Natural killer cell treated with Interleukin-12 subunit alpha and Interleukin-12 subunit beta and Interleukin-15 and Interleukin-18, amount 100 ng/mL, for 72 hours (primary cell): ENCODE measurements at regions not wholly inside any gene's neighbourhood (a gene's known extent, or its start where the extent isn't known, plus 50 kb on each side); places are given as distances from the start of the nearest gene placed in this dataset.
A peak's percentile ranks its signal among the peaks of the same experiment; 100 is the strongest.

ENCODE experiments used
- ATAC-seq, 2 donors: fragments of 150-1000 bp; cut with Tn5 transposase in 1 of 2; sonication (Bioruptor Pico), chemical (Tn5 transposase) in 1 of 2; 2 replicates each; pipeline ENCODE4 v1.10.0; 2021
- DNase-seq: peaks from one replicate; pipeline ENCODE4 v3.0.0; 2022; ENCODE audit warnings: low spot score
- H3K27ac Mint-ChIP-seq, 2 donors: 1 replicate in 1 of 2; 2 replicates in 1 of 2; pipeline ENCODE4 v1.8.0; 2022; ENCODE audit warnings: mixed read lengths in 2 of 2, mild to moderate bottlenecking in 1 of 2, moderate library complexity in 1 of 2
- H3K27me3 Mint-ChIP-seq, 2 donors: 1 replicate in 1 of 2; 2 replicates in 1 of 2; pipeline ENCODE4 v1.8.0; 2022; ENCODE audit warnings: mixed read lengths in 2 of 2
- H3K36me3 Mint-ChIP-seq: one replicate; pipeline ENCODE4 v1.8.0; 2022; ENCODE audit warnings: mixed read lengths
- H3K4me1 Mint-ChIP-seq, 2 donors: 1 replicate in 1 of 2; 2 replicates in 1 of 2; pipeline ENCODE4 v1.8.0; 2022; ENCODE audit warnings: low read depth in 2 of 2, mixed read lengths in 2 of 2, mild to moderate bottlenecking in 1 of 2
- H3K4me3 Mint-ChIP-seq: one replicate; pipeline ENCODE4 v1.8.0; 2022; ENCODE audit warnings: mixed read lengths
- H3K9me3 Mint-ChIP-seq: 2 replicates; pipeline ENCODE4 v1.8.0; 2022; ENCODE audit warnings: mixed read lengths

- no peaks in the 10 kb centered on the region for H3K27me3 Mint-ChIP-seq
- peaks cover 8 to 9% of the 10 kb centered on the region in 2 donors for H3K4me1 Mint-ChIP-seq
- no peak for DNase-seq
- H3K36me3 Mint-ChIP-seq = no peaks in the 10 kb centered on the region
- no peak overlapping the region for H3K27ac Mint-ChIP-seq
- no peaks in the 10 kb centered on the region for H3K9me3 Mint-ChIP-seq
- H3K4me3 Mint-ChIP-seq = no peak overlapping the region
- no peak for ATAC-seq
Observed at GRCh38 chr2:12990523-12990922, 273.8 kb downstream of the TRIB2 start.

GRCh38 chr2:12998685-12999084, 281.9 kb downstream of the TRIB2 start:
- H3K27ac Mint-ChIP-seq = no peak overlapping the region
- H3K4me1 Mint-ChIP-seq = peaks cover 0 to 7% of the 10 kb centered on the region in 2 donors
- H3K9me3 Mint-ChIP-seq = no peaks in the 10 kb centered on the region
- H3K27me3 Mint-ChIP-seq = no peaks in the 10 kb centered on the region
- no peaks in the 10 kb centered on the region for H3K36me3 Mint-ChIP-seq
- ATAC-seq (no peak), DNase-seq (no peak)
- H3K4me3 Mint-ChIP-seq = no peak overlapping the region

GRCh38 chr2:13000664-13001363, 284.1 kb downstream of the TRIB2 start:
- Mint-ChIP-seq H3K4me3 (no peak overlapping the region), H3K27me3 (no peaks in the 10 kb centered on the region), H3K27ac (peak overlapping the region in 1 of 2 donors; percentile 28), H3K4me1 (peaks cover 0 to 7% of the 10 kb centered on the region in 2 donors), H3K36me3 (no peaks in the 10 kb centered on the region), H3K9me3 (no peaks in the 10 kb centered on the region)
- ATAC-seq (no peak), DNase-seq (no peak)

- peaks cover 0 to 7% of the 10 kb centered on the region in 2 donors for H3K4me1 Mint-ChIP-seq
- no peaks in the 10 kb centered on the region for H3K9me3 Mint-ChIP-seq
- DNase-seq = no peak
- no peak for ATAC-seq
- H3K27me3 Mint-ChIP-seq = no peaks in the 10 kb centered on the region
- H3K36me3 Mint-ChIP-seq = no peaks in the 10 kb centered on the region
- H3K27ac Mint-ChIP-seq = no peak overlapping the region
- no peak overlapping the region for H3K4me3 Mint-ChIP-seq
Observed at GRCh38 chr2:13001408-13001807, 284.7 kb downstream of the TRIB2 start.

GRCh38 chr2:13002536-13003331, 286.0 kb downstream of the TRIB2 start:
- H3K9me3 Mint-ChIP-seq = no peaks in the 10 kb centered on the region
- H3K27ac Mint-ChIP-seq = no peak overlapping the region
- no peak for DNase-seq
- no peak for ATAC-seq
- H3K27me3 Mint-ChIP-seq = peaks cover 0 to 5% of the 10 kb centered on the region in 2 donors
- peaks cover 2 to 13% of the 10 kb centered on the region in 2 donors for H3K4me1 Mint-ChIP-seq
- no peaks in the 10 kb centered on the region for H3K36me3 Mint-ChIP-seq
- no peak overlapping the region for H3K4me3 Mint-ChIP-seq

- Mint-ChIP-seq H3K4me1 (peaks cover 2 to 8% of the 10 kb centered on the region in 2 donors), H3K9me3 (no peaks in the 10 kb centered on the region), H3K4me3 (no peak overlapping the region), H3K36me3 (no peaks in the 10 kb centered on the region), H3K27ac (no peak overlapping the region), H3K27me3 (peaks cover 0 to 5% of the 10 kb centered on the region in 2 donors)
- ATAC-seq (no peak), DNase-seq (no peak)
Observed at GRCh38 chr2:13003500-13003899, 286.8 kb downstream of the TRIB2 start.

- Mint-ChIP-seq H3K4me1 (peaks cover 2 to 5% of the 10 kb centered on the region in 2 donors), H3K4me3 (no peak overlapping the region), H3K27ac (no peak overlapping the region), H3K9me3 (no peaks in the 10 kb centered on the region), H3K27me3 (peaks cover 0 to 5% of the 10 kb centered on the region in 2 donors), H3K36me3 (no peaks in the 10 kb centered on the region)
- no peak for ATAC-seq
- no peak for DNase-seq
Observed at GRCh38 chr2:13005048-13005447, 288.3 kb downstream of the TRIB2 start.

- DNase-seq (no peak), ATAC-seq (no peak)
- peaks cover 0 to 7% of the 10 kb centered on the region in 2 donors for H3K27me3 Mint-ChIP-seq
- no peaks in the 10 kb centered on the region for H3K9me3 Mint-ChIP-seq
- H3K4me1 Mint-ChIP-seq = peaks cover 2 to 5% of the 10 kb centered on the region in 2 donors
- H3K4me3 Mint-ChIP-seq = no peak overlapping the region
- no peak overlapping the region for H3K27ac Mint-ChIP-seq
- no peaks in the 10 kb centered on the region for H3K36me3 Mint-ChIP-seq
Observed at GRCh38 chr2:13005761-13006335, 289.1 kb downstream of the TRIB2 start.

GRCh38 chr2:13006426-13006825, 289.7 kb downstream of the TRIB2 start:
- ATAC-seq = no peak
- Mint-ChIP-seq H3K9me3 (no peaks in the 10 kb centered on the region), H3K27ac (no peak overlapping the region), H3K36me3 (no peaks in the 10 kb centered on the region), H3K27me3 (peaks cover 0 to 7% of the 10 kb centered on the region in 2 donors), H3K4me3 (no peak overlapping the region), H3K4me1 (peaks cover 2 to 5% of the 10 kb centered on the region in 2 donors)
- DNase-seq = no peak

- Mint-ChIP-seq H3K9me3 (no peaks in the 10 kb centered on the region), H3K4me3 (no peak overlapping the region), H3K4me1 (peaks cover 2 to 5% of the 10 kb centered on the region in 2 donors), H3K36me3 (no peaks in the 10 kb centered on the region), H3K27ac (no peak overlapping the region), H3K27me3 (peaks cover 0 to 7% of the 10 kb centered on the region in 2 donors)
- DNase-seq (peak; percentile 78), ATAC-seq (peak; percentile 61 to 69)
Observed at GRCh38 chr2:13006829-13007717, 290.3 kb downstream of the TRIB2 start.

- ATAC-seq = no peak
- H3K27me3 Mint-ChIP-seq = peaks cover 17% of the 10 kb centered on the region in 2 donors
Observed at GRCh38 chr2:13009027-13009642, 292.4 kb downstream of the TRIB2 start.

GRCh38 chr2:13010283-13010682, 293.5 kb downstream of the TRIB2 start:
- Mint-ChIP-seq H3K27ac (no peak overlapping the region), H3K4me3 (no peak overlapping the region), H3K36me3 (no peaks in the 10 kb centered on the region), H3K4me1 (peaks cover 2 to 5% of the 10 kb centered on the region in 2 donors), H3K9me3 (no peaks in the 10 kb centered on the region), H3K27me3 (peaks cover 22 to 26% of the 10 kb centered on the region in 2 donors)
- ATAC-seq (no peak), DNase-seq (no peak)

More at GRCh38 chr2:13009027-13009642, 292.4 kb downstream of the TRIB2 start:
- no peak for DNase-seq
- H3K27ac Mint-ChIP-seq = no peak overlapping the region
- H3K36me3 Mint-ChIP-seq = no peaks in the 10 kb centered on the region
- H3K4me3 Mint-ChIP-seq = no peak overlapping the region
- H3K4me1 Mint-ChIP-seq = peaks cover 2 to 5% of the 10 kb centered on the region in 2 donors
- H3K9me3 Mint-ChIP-seq = no peaks in the 10 kb centered on the region

- no peak overlapping the region for H3K4me3 Mint-ChIP-seq
- H3K27ac Mint-ChIP-seq = no peak overlapping the region
- no peaks in the 10 kb centered on the region for H3K9me3 Mint-ChIP-seq
- H3K27me3 Mint-ChIP-seq = peaks cover 36 to 54% of the 10 kb centered on the region in 2 donors
- H3K4me1 Mint-ChIP-seq = no peaks in the 10 kb centered on the region
- DNase-seq = no peak
- no peak for ATAC-seq
- no peaks in the 10 kb centered on the region for H3K36me3 Mint-ChIP-seq
Observed at GRCh38 chr2:13014783-13015182, 298.0 kb downstream of the TRIB2 start.
